GM12892 (cell line): ENCODE measurements at regions not wholly inside any gene's neighbourhood (a gene's known extent, or its start where the extent isn't known, plus 50 kb on each side); places are given as distances from the start of the nearest gene placed in this dataset.

Experiments used
- POLR2A ChIP-seq: IDR thresholded peaks from 2 replicates; pipeline ENCODE4 v1.6.1; 2011; ENCODE audit warnings: low read depth, low read length, control low read depth
- TAF1 ChIP-seq: IDR thresholded peaks from 2 replicates; pipeline ENCODE4 v1.6.1; 2011; ENCODE audit warnings: low read depth, mild to moderate bottlenecking, control low read depth, low read length, borderline replicate concordance

DNA sequence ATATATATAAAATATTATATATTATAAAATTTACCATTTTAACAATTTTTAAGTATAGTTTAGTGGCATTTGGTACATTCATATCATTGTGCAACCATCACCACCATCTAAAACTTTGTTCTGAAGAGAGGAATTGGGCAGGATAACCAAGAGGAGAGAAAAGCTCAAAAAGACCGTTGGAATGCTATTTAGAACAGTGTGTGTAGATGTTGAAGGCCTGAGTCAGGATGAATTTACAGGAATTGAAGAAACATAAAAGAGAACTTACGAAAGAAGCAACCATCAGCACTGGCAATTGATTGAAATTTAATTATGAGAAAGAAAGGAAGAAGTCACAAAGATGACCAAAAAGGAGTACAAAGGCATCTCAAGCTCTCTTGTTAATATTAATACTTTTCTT lies 196.9 kb upstream of the PWP1 start:
- no peak for TF ChIP-seq TAF1
- TF ChIP-seq POLR2A = no peak
